ENCODE measurements at regions not wholly inside any gene's neighbourhood (a gene's known extent, or its start where the extent isn't known, plus 50 kb on each side); places are given as distances from the start of the nearest gene placed in this dataset.

DNA sequence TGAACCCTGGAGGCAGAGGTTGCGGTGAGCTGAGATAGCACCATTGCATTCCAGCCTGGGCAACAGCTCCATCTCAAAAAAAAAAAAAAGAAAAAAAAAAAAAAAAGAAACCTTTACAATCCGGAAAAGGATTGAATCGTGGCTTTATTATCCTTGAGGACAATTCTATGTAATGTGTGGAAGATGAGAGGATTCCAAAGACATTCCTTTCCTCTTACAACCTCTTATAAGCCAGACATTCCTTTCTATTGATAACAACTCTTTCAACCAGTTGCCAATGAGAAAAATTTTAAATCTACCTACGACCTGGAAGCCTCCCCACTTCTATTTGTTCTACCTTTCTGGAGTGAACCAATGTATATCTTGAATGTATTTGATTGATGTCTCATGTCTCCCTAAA lies 91.2 kb upstream of the EEF1E1 start:
- Histone ChIP-seq H3K9ac (ENCODE audit: low read length) (no peak overlapping the region), H3K79me2 (ENCODE audit: control insufficient read depth, insufficient read depth, low read length, poor library complexity) (peaks cover 5% of the 10 kb centered on the region), H4K12ac (ENCODE audit: low read depth, low read length) (no peak overlapping the region), H3K9me3 (ENCODE audit: insufficient read depth, low read depth, low read length) (no peaks in the 10 kb centered on the region), H3K4me1 (ENCODE audit: control insufficient read depth in 1 of 2, insufficient read depth in 2 of 2, low read length in 2 of 2) (peaks cover 12 to 21% of the 10 kb centered on the region in 2 experiments), H2AFZ (ENCODE audit: insufficient read depth, low read length, poor library complexity) (no peak overlapping the region), H4K91ac (ENCODE audit: low read depth, low read length) (peak overlapping the region; percentile 99), H3K27ac (ENCODE audit: low read depth, low read length) (peak overlapping the region; percentile 80), H3K14ac (ENCODE audit: low read length) (peak overlapping the region; percentile 25), H3K18ac (ENCODE audit: low read length) (no peak overlapping the region), H2AK5ac (ENCODE audit: low read length) (no peak overlapping the region), H3K27me3 (ENCODE audit: insufficient read depth, low read length) (no peaks in the 10 kb centered on the region), H2BK12ac (ENCODE audit: low read length) (peak overlapping the region; percentile 69), H2BK5ac (ENCODE audit: low read depth, low read length, poor library complexity) (peak overlapping the region; percentile 83), H3K23ac (ENCODE audit: low read length) (no peak overlapping the region), H3K4ac (ENCODE audit: low read depth, low read length) (peak overlapping the region; percentile 58), H4K8ac (ENCODE audit: low read depth, low read length) (no peak overlapping the region), H3K4me3 (ENCODE audit: low read depth, low read length) (no peak overlapping the region), H3K79me1 (ENCODE audit: low read length) (peaks cover 27% of the 10 kb centered on the region), H3K36me3 (ENCODE audit: control insufficient read depth in 1 of 2, insufficient read depth in 2 of 2, low read length in 2 of 2) (no peaks in the 10 kb centered on the region), H2BK120ac (ENCODE audit: insufficient read depth, low read length, poor library complexity) (peak overlapping the region; percentile 88), H3K4me2 (ENCODE audit: low read length) (no peak overlapping the region)
- DNase-seq = peak; percentile 17 to 80
- WGBS (ENCODE audit: extremely low coverage, insufficient coverage, insufficient read length) = no CpG with 5 or more reads among the region's 4 CpGs

DNA sequence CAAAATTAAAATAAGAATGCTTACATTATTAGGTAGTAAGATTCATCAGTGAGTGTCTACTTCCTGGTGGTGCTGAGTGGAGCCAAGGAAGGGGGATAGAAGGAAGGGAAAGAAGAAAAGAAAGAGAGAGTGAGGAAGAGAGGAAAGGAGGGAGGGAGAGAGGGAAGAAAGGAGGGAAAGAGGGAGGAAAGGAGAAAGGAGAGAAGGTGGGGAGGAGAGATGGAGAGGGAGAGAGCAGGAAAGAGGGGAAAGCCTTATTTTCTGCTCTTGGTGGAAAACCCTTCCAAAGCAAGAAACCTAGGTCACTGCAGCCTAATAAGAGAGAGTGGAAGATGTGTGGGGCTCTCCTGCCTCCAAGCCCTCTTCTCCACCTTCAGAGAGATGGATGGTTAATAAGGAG lies 90.2 kb upstream of the EEF1E1 start:
- H2BK5ac ChIP-seq (ENCODE audit: low read depth, low read length, poor library complexity) = peak overlapping the region; percentile 97
- DNase-seq = no peak
- H4K91ac ChIP-seq (ENCODE audit: low read depth, low read length) = peak overlapping the region; percentile 99

DNA sequence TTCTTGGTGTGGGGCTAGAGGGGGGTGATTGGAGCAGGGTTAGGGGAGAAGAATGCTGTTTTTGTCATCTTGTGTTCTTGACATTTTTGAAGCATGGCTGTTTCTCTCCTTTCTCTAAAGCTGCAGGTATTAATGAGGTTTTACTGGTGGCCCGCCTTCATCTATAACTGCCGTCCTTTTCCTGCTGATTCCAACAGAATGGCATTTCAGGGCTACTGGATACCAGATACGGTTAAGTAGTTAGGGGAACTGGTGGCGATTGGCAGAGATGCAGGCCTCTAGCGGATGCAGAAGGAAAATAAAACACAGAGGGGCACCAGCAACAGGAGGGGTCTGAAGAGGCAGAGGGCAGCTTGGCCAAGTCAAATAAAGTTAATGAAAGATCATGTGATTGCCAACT lies 89.7 kb upstream of the EEF1E1 start:
- H2BK12ac ChIP-seq (ENCODE audit: low read length) = peak overlapping the region; percentile 34
- no peak overlapping the region for H3K23ac ChIP-seq (ENCODE audit: low read length)
- H4K8ac ChIP-seq (ENCODE audit: low read depth, low read length) = no peak overlapping the region
- H3K27me3 ChIP-seq (ENCODE audit: insufficient read depth, low read length) = no peaks in the 10 kb centered on the region
- peak overlapping the region; percentile 55 for H2BK5ac ChIP-seq (ENCODE audit: low read depth, low read length, poor library complexity)
- no peak overlapping the region for H3K14ac ChIP-seq (ENCODE audit: low read length)
- peak; percentile 20 to 62 for DNase-seq
- peaks cover 12 to 21% of the 10 kb centered on the region in 2 experiments for H3K4me1 ChIP-seq (ENCODE audit: control insufficient read depth in 1 of 2, insufficient read depth in 2 of 2, low read length in 2 of 2)
- H3K18ac ChIP-seq (ENCODE audit: low read length) = no peak overlapping the region
- H3K9me3 ChIP-seq (ENCODE audit: insufficient read depth, low read depth, low read length) = no peaks in the 10 kb centered on the region
- no peak overlapping the region for H3K4ac ChIP-seq (ENCODE audit: low read depth, low read length)
- no peaks in the 10 kb centered on the region for H3K36me3 ChIP-seq (ENCODE audit: control insufficient read depth in 1 of 2, insufficient read depth in 2 of 2, low read length in 2 of 2)
- H3K9ac ChIP-seq (ENCODE audit: low read length) = no peak overlapping the region
- H3K79me1 ChIP-seq (ENCODE audit: low read length) = peaks cover 33% of the 10 kb centered on the region
- H4K12ac ChIP-seq (ENCODE audit: low read depth, low read length) = no peak overlapping the region
- H4K91ac ChIP-seq (ENCODE audit: low read depth, low read length) = peak overlapping the region; percentile 72
- no peak overlapping the region for H3K4me3 ChIP-seq (ENCODE audit: low read depth, low read length)
- H2BK120ac ChIP-seq (ENCODE audit: insufficient read depth, low read length, poor library complexity) = peak overlapping the region; percentile 28
- no CpG with 5 or more reads among the region's 5 CpGs for WGBS (ENCODE audit: extremely low coverage, insufficient coverage, insufficient read length)
- no peak overlapping the region for H2AK5ac ChIP-seq (ENCODE audit: low read length)
- H2AFZ ChIP-seq (ENCODE audit: insufficient read depth, low read length, poor library complexity) = no peak overlapping the region
- peaks cover 5% of the 10 kb centered on the region for H3K79me2 ChIP-seq (ENCODE audit: control insufficient read depth, insufficient read depth, low read length, poor library complexity)
- peak overlapping the region; percentile 80 for H3K27ac ChIP-seq (ENCODE audit: low read depth, low read length)
- peak overlapping the region; percentile 33 for H3K4me2 ChIP-seq (ENCODE audit: low read length)

More for the DNA sequence above, 90.2 kb upstream of the EEF1E1 start:
- Histone ChIP-seq H3K4me1 (ENCODE audit: control insufficient read depth in 1 of 2, insufficient read depth in 2 of 2, low read length in 2 of 2) (peaks cover 12 to 21% of the 10 kb centered on the region in 2 experiments), H3K4me2 (ENCODE audit: low read length) (no peak overlapping the region), H4K8ac (ENCODE audit: low read depth, low read length) (peak overlapping the region; percentile 87), H3K14ac (ENCODE audit: low read length) (peak overlapping the region; percentile 87), H3K27ac (ENCODE audit: low read depth, low read length) (peak overlapping the region; percentile 80), H2AK5ac (ENCODE audit: low read length) (peak overlapping the region; percentile 98), H3K79me1 (ENCODE audit: low read length) (peaks cover 33% of the 10 kb centered on the region), H3K27me3 (ENCODE audit: insufficient read depth, low read length) (no peaks in the 10 kb centered on the region), H3K18ac (ENCODE audit: low read length) (peak overlapping the region; percentile 85), H3K79me2 (ENCODE audit: control insufficient read depth, insufficient read depth, low read length, poor library complexity) (peaks cover 5% of the 10 kb centered on the region), H2AFZ (ENCODE audit: insufficient read depth, low read length, poor library complexity) (no peak overlapping the region), H3K9ac (ENCODE audit: low read length) (no peak overlapping the region), H2BK120ac (ENCODE audit: insufficient read depth, low read length, poor library complexity) (peak overlapping the region; percentile 100), H3K23ac (ENCODE audit: low read length) (no peak overlapping the region), H3K36me3 (ENCODE audit: control insufficient read depth in 1 of 2, insufficient read depth in 2 of 2, low read length in 2 of 2) (no peaks in the 10 kb centered on the region), H3K4ac (ENCODE audit: low read depth, low read length) (peak overlapping the region; percentile 81), H2BK12ac (ENCODE audit: low read length) (peak overlapping the region; percentile 98), H3K4me3 (ENCODE audit: low read depth, low read length) (no peak overlapping the region), H4K12ac (ENCODE audit: low read depth, low read length) (no peak overlapping the region), H3K9me3 (ENCODE audit: insufficient read depth, low read depth, low read length) (no peaks in the 10 kb centered on the region)

DNA sequence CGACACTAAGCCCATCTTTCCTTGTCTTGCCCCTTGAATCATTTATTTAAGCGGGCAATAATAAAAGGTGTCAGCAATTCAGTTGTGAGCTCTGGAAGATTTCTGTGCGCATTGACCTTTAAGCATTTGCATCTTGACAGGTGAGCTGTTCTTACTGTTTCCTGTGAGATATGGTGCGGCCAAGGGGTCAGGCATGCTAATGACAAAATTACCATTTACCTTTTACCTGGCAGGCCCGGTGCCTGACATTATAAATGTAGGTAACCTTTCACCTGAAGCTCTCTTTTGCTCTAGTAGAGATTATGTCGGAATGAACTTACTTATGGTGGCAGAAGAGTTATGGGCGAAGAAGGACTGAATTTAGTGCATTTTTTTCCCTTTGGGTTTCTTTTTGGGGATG lies 89.3 kb upstream of the EEF1E1 start:
- peaks cover 33% of the 10 kb centered on the region for H3K79me1 ChIP-seq (ENCODE audit: low read length)
- no peaks in the 10 kb centered on the region for H3K9me3 ChIP-seq (ENCODE audit: insufficient read depth, low read depth, low read length)
- H3K27ac ChIP-seq (ENCODE audit: low read depth, low read length) = peak overlapping the region; percentile 80
- H3K14ac ChIP-seq (ENCODE audit: low read length) = no peak overlapping the region
- no peak overlapping the region for H2BK12ac ChIP-seq (ENCODE audit: low read length)
- no peak overlapping the region for H3K18ac ChIP-seq (ENCODE audit: low read length)
- peaks cover 5% of the 10 kb centered on the region for H3K79me2 ChIP-seq (ENCODE audit: control insufficient read depth, insufficient read depth, low read length, poor library complexity)
- H4K91ac ChIP-seq (ENCODE audit: low read depth, low read length) = peak overlapping the region; percentile 72
- peak; percentile 32 to 60 for DNase-seq
- H4K8ac ChIP-seq (ENCODE audit: low read depth, low read length) = no peak overlapping the region
- peak overlapping the region; percentile 28 for H2BK120ac ChIP-seq (ENCODE audit: insufficient read depth, low read length, poor library complexity)
- H2AK5ac ChIP-seq (ENCODE audit: low read length) = no peak overlapping the region
- no peak overlapping the region for H3K23ac ChIP-seq (ENCODE audit: low read length)
- H3K27me3 ChIP-seq (ENCODE audit: insufficient read depth, low read length) = no peaks in the 10 kb centered on the region
- no peak overlapping the region for H4K12ac ChIP-seq (ENCODE audit: low read depth, low read length)
- H2BK5ac ChIP-seq (ENCODE audit: low read depth, low read length, poor library complexity) = peak overlapping the region; percentile 55
- no peak overlapping the region for H2AFZ ChIP-seq (ENCODE audit: insufficient read depth, low read length, poor library complexity)
- H3K4me1 ChIP-seq (ENCODE audit: control insufficient read depth in 1 of 2, insufficient read depth in 2 of 2, low read length in 2 of 2) = peaks cover 12 to 21% of the 10 kb centered on the region in 2 experiments
- no peaks in the 10 kb centered on the region for H3K36me3 ChIP-seq (ENCODE audit: control insufficient read depth in 1 of 2, insufficient read depth in 2 of 2, low read length in 2 of 2)
- no peak overlapping the region for H3K4me3 ChIP-seq (ENCODE audit: low read depth, low read length)
- no peak overlapping the region for H3K9ac ChIP-seq (ENCODE audit: low read length)
- H3K4me2 ChIP-seq (ENCODE audit: low read length) = peak overlapping the region; percentile 33
- WGBS (ENCODE audit: extremely low coverage, insufficient coverage, insufficient read length) = no CpG with 5 or more reads among the region's 7 CpGs
- H3K4ac ChIP-seq (ENCODE audit: low read depth, low read length) = no peak overlapping the region
